ENCODE measurements at regions not wholly inside any gene's neighbourhood (a gene's known extent, or its start where the extent isn't known, plus 50 kb on each side); places are given as distances from the start of the nearest gene placed in this dataset.

- DNase-seq (ENCODE audit: low read depth in 2 of 3, low spot score in 1 of 3) = no peak
These were observed 60.7 kb upstream of the CDC42BPA start for GRCh38 chr1:227378871-227379554.

GRCh38 chr1:227378181-227378580 is 59.9 kb upstream of the CDC42BPA start:
- no peak for DNase-seq (ENCODE audit: low read depth in 2 of 3, low spot score in 1 of 3)

- DNase-seq (ENCODE audit: low read depth in 2 of 3, low spot score in 1 of 3) = no peak
These were observed 56.6 kb upstream of the CDC42BPA start for GRCh38 chr1:227374846-227375245.

- no peak for DNase-seq (ENCODE audit: low read depth in 2 of 3, low spot score in 1 of 3)
These were observed 54.4 kb upstream of the CDC42BPA start for GRCh38 chr1:227372726-227373130.

- no peak for DNase-seq (ENCODE audit: low read depth in 2 of 3, low spot score in 1 of 3)
These were observed 52.4 kb upstream of the CDC42BPA start for GRCh38 chr1:227370533-227371254.

- DNase-seq (ENCODE audit: low read depth in 2 of 3, low spot score in 1 of 3) = no peak
These were observed 50.9 kb upstream of the CDC42BPA start for GRCh38 chr1:227369102-227369760.
